ENCODE measurements at regions not wholly inside any gene's neighbourhood (a gene's known extent, or its start where the extent isn't known, plus 50 kb on each side); places are given as distances from the start of the nearest gene placed in this dataset.

GRCh38 chr10:30111340-30112022, 52.1 kb upstream of the JCAD start (continued):
- TF ChIP-seq REST (IDR thresholded peaks at IDR 0.05; ENCODE audit: unreplicated experiment) (no peak), EZH2phosphoT487 (IDR thresholded peaks at IDR 0.05; ENCODE audit: unreplicated experiment) (no peak), POLR2AphosphoS5 (IDR thresholded peaks at IDR 0.05; ENCODE audit: low read depth) (no peak), ZNF114 (CRISPR knock-in tag; IDR thresholded peaks at IDR 0.05) (no peak), JUNB (IDR thresholded peaks at IDR 0.05; ENCODE audit: unreplicated experiment) (no peak), ETS1 (IDR thresholded peaks at IDR 0.05) (no peak)

Measured in GM23338 (cell line).